ENCODE measurements at regions not wholly inside any gene's neighbourhood (a gene's known extent, or its start where the extent isn't known, plus 50 kb on each side); places are given as distances from the start of the nearest gene placed in this dataset.

GRCh38 chr4:34721835-34722234, 1522.5 kb downstream of the ARAP2 start:
- TF ChIP-seq SUZ12 (IDR thresholded peaks at IDR 0.05; ENCODE audit: extremely low read depth, insufficient read depth, insufficient read length) (no peak), ZNF274 (IDR thresholded peaks at IDR 0.05; ENCODE audit: low read depth, low read length) (no peak)

Data from NT2/D1 (cell line).